NCI-H2227 (cell line): ENCODE measurements at regions not wholly inside any gene's neighbourhood (a gene's known extent, or its start where the extent isn't known, plus 50 kb on each side); places are given as distances from the start of the nearest gene placed in this dataset.
"Not testable (repeated sequence)": the region's sequence is repeated elsewhere in the genome, so short reads cannot be mapped to it uniquely, and the experiment has no call there.

ENCODE experiments used
- DNase-seq: peaks from one replicate; lab custom pipeline; 2025; ENCODE audit not compliant: unreplicated experiment; lab: John Stamatoyannopoulos, UW

DNA sequence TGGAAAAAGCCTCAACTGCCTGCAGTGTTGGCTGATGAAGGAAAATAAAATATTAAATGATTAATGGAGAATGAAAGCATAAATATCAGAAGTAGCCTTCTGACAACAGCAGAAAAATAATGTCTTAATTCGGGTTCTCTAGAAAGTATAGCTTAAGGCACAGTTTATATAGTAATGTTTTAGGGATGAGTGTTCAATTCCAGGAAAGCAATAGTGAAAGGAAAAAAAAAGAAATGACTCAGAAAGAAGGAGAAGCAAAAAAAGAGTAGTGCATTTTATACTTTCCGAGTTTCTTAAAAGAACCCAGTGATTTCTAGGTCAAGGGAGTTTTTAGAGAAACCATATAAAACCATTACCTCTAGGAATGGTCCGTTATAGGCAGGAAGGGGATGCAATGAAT lies 137.3 kb downstream of the HTR1B start:
- no peak for DNase-seq

DNA sequence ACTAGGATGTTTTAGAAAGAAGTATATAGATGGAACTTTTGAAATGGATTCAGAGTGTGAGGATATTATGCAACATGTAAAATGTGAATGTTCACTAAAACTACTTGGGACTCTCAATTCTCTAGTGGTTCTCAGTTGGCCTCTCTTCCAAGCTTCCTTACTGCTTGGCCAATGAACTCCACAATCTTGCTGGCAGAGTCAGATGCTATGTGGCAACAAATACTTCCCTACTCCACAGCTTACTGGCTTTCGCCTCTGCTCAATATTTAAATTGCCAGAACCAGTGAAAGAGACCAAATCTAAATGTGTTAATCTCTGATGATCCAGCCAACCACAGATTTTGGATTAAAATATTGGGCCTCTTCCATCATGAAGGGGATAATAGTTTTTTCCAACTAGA lies 138.4 kb downstream of the HTR1B start:
- DNase-seq: no peak

DNA sequence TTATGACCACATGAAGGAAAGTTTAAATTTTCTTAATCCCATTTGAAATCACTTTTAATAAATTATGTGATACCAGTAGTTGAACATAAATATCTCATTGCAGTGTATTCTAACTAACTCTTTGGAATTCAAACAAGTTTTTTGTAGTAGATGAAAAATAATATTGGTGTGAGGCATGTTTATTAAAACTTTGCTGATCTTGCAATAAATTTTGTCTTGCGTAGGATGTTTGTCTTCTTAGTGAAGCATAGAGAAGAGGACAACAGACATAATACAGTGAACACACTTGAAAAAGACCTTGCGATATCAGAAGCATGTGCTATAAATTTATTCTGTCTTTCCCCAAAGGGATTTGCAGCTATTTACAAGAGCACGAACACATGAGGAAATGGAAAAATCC lies 140.7 kb downstream of the HTR1B start:
- DNase-seq: no peak

DNA sequence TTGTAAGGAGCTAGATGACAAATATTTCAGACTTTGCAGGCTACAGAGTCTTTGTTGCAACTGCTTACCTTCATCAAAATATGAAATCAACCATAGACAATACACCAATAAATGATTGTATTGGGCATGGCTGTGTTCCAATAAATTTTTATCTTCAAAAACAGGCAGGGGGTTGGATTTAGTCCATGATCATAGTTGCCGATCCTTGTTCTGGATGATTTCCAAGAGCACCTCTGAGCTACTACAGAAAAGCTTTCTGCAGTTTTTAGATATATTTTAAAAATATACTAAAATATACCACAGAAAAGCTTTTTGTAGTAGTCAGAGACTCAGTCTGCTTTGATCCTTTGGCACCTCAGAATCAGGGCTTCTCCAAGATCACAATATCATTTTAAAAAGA lies 145.0 kb downstream of the HTR1B start:
- DNase-seq: no peak

DNA sequence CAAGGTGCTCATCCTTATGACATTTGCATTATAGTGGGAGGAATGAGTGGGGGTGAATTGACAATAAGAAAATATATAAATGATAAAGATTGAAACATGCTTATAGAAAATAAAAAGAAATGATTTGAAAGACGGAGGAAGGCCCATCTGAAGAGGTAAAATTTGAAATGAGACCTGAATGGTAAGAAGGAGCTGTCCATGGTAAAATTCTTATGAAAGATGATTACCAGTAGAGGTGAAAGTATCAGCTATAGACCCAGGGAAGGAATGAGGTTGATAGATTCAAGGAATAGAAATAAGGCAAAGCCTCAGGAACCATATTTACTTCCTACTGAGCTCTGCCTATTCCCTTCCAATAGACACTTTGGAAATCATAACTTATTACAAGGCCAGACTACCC lies 149.7 kb downstream of the HTR1B start:
- no peak for DNase-seq

DNA sequence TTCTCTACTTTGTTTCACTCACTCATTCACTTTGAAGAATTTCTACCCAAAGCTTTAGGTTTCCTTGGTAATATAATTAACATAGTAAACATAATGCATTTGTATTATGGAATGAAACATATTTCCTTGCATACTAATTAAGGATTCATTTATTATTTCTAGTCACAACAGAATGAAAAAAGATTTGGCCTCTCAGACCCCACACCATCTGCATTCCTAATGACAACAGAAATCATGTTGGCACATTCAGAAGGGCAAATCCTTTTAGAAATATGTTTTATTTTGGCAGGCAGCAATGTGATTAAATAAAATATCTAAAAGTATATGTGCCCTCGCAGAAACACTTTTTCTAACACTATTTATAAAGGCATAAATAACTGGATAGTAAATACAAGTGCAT lies 163.4 kb downstream of the HTR1B start:
- DNase-seq: no peak

DNA sequence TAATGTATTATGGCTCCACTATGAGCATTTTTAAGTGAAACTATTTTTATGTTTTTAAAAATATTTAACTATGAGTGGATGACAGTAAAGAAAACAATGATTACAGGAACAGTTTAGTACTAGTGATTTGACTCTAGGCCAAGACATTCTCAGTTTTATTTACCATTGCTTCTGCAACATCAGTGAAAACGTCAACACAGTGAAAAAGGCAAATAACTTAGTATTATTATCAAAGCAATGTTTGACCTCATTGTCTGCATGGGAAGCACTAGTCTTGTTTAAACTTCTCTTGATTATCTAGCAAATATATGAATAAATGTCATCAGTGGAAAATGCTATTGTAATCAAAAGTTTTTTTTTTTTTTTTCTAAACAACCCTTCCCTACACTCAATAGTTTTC lies 165.0 kb downstream of the HTR1B start:
- no peak for DNase-seq

DNA sequence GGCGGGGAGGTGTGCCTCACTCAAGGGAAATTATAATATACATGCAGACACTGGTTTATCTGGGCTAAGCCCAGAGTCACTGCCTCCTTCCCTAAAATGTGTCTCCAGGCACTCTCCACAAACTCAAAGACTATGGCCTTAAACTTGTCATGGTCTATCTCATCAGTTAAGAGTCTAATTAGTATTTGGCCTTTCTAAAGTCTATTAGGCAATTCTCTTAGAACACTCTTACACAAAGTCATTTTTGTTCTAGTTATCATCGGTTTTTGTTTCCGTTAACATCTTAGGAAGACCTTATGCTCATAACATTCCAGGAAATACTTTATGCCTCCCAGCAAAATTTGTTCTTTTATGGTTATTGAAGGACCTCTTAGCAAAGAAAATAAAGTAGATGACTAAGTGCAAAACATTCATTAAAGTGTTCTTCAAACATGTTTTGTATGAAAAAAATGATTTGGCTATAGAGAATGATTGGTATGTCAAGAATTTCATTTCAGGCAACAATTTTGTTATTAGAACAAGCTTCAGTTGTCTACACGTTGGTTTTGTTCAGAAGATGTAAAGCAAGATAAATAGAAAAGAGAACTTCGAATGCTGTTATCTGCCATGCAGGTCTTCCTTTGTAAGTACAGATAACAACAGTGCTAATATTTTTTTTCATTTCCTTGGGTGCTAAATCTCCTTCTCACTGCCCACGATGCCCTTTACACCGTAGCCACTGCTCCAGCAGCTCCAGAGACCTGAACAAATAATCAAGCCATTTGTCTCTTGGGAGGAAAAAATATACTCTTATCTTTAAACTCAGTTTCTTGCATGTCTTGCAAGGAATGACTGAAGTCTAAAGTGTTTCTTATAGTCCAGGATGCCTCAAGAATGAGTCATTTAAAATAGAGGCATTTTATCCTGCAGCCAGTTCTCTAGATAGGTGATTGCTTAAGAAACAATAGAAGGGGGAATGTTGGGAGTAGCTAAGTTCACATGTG lies 170.4 kb downstream of the HTR1B start:
- no peak for DNase-seq

DNA sequence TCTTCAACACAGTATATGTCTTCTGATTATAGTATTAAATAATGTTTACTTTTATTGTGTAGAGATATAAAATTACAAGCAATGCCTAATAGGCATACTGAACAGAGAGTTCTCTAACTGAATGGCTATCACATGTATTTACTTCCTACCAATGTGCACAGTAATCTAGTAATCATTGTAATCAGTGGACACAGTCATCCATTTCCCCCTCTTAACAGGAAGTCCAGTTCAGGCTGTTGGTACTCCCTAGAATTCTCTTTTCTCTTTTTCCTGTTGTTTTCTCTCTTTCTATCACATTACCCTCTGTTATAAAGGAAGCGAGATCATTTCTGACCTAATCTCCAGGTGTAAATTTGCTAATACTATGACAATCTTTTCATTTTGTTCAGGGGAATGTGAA lies 172.5 kb downstream of the HTR1B start:
- DNase-seq: no peak

DNA sequence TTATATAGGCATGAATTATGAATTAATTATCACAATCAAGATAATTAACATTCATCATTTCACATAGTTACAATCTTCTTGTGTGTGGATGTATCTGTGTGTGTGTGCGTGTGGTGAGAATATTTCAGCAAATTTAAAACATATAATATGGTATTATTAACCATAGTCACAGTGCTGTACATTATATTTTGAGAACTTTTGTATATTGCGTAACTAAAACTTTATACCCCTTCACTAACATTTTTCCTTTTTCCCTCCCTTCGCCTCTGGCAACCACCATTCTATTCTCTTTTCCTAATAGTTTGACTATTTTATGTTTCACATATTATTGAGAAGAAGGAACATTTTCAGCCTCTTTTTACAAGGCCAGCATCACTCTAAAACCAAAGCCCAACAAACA lies 176.8 kb downstream of the HTR1B start:
- DNase-seq: no peak

DNA sequence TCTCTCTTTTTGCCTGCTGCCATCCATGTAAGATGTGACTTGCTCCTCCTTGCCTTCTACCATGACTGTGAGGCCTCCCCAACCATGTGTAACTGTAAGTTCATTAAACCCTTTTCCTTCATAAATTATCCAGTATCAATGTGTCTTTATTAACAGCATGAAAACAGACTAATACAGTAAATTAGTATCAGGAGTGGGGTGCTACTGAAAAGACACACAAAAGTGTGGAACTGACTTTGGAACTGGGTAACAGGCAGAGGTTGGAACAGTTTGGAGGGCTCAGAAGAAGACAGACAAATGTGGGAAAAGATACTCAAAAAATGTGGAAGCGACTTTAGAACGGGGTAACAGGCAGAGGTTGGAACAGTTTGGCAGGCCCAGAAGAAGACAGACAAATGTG lies 189.4 kb downstream of the HTR1B start:
- no peak for DNase-seq

DNA sequence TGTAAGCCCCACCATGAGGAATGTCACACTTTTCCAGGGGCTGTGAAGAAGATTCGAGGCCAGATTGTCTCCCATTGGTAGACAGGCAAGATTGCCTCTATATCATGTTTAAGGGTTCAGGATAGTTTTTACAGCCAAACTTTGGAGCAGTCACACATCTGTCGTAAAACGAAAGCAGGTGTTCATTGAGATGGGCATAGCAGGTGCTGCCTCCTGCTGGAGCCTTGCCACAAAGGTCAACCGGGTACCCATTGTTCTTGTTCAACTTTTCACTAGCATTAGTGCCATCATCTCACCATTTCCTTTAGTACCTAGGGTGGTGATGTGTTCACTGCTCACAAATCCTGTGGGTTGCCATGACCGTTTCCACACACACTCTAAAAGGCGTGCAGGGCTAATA lies 198.3 kb downstream of the HTR1B start:
- no peak for DNase-seq

DNA sequence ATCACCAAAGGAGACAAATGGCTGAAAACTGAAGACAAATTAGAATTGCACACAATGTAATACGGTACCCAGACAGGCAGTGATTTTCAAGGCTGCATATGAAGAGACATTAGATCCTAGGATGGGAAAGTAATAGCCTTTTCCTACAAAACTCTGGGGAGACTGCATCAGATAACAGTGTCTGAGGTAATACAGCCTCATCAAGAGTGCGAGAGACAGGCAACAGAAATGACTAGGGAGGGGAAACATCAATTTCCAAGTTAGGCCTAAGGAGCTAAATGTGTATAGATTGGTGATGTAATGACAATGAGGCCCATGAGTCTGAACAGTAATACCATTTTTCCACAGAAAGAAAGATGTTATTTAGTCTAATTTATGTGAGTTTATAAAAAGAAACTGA lies 200.3 kb downstream of the HTR1B start:
- no peak for DNase-seq

DNA sequence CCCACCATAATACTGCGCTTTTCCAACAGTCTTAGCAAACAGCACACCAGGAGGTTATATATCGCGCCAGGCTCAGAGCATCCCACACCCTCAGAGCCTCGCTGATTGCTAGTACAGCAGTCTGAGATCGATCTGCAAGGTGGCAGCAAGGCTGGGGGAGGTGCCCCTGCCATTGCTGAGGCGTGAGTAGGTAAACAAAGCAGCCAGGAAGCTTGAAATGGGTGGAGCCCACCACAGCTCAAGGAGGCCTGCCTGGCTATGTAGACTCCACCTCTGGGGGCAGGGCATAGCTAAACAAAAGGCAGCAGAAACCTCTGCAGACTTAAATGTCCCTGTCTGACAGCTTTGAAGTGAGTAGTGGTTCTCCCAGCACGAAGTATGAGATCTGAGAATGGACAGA lies 211.5 kb downstream of the HTR1B start:
- DNase-seq: not testable (repeated sequence)

DNA sequence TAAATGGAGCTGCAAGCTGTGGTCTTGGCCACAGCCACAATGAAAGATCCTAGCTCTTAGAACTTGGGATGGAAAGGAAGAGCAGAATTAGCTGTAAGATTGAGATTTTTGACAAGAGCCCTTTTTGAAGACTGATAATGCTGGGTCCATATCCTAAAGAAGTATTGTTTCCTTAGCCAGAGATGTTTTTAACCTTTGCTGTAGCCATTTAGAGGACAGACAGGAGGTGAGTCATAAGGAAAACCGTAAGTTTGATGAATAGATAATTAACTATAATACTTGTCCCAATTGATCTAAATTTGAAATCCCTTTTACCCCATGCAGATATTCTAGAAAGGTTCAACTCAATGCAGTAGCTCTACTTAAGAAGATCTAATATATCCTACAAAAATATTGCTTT lies 213.7 kb downstream of the HTR1B start:
- no peak for DNase-seq

DNA sequence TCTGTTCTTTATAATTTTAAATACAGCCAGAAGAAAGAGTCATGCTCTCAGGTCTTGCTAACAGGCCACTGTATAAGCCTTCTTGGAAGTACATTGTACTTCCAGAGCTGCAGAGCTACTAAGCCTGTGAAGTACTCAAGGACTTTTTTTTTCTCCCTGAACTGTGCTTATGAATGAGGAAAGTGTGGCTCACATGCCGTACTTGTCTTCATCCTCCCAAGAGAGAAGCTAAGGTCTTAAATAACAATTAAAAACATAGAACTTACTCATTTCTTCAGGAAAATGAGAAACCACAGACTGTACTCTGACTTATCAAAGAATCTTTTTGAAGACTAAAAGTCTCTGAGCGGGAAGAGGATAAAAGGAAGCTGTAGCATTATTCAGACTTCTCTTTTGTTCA lies 218.3 kb downstream of the HTR1B start:
- no peak for DNase-seq

DNA sequence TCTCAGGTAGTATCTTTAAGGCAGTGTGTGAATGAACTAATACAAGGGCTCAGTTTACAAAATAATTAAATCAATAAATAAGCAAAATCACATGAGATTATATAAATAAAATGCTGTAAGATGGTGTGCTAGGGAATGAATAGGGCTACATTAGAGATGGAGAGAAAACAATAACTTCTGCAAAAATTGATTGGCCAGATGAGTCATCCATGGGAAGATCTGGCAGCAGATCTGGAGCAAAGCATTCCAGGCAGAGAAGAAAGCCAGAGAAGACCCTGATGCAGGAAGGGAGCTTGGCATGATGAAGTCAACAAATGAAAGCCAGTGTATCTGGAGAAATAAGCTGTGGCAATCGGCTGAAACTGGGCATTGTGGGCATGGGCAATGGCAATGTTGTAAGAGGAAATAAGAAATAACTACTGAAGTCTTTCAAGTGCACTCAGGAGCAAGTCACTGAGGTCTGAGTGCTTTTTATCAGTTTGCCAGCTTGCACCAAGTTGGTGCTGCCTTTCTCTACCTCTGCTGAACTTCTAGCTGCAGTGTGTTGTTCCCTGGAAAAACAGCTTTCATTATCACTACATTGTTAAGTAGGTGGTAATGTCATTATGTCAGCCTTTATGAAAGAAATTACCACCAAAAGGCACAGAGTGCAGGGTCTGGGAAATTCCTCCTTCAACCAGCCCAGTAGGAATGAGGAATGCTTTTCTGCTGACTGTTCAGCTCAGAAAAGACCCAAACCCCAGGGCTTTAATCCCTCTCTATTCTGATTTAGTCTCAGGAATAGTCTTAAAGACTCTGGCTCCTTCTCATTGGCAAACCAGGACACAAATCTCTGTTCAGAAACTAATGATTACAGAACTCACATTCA lies 231.6 kb downstream of the HTR1B start:
- no peak for DNase-seq

DNA sequence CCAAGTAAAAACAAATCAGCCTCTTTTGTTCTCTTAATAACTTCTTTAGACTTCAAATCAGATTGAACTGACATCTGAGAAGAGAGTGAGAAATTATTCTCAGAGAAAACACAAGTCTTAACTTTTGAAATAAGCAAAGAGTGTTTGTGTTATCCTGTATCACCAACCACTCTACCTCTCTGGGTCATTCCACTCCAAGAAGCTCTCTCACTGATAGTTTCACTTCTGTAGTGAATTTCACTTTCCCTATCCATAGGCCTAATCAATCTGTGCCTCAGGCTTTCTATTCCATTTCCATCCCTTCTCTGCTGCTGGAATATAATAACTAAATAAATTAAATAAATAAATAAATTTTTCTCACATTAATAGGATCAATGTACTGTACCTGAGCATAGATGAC lies 235.0 kb downstream of the HTR1B start:
- DNase-seq: no peak

DNA sequence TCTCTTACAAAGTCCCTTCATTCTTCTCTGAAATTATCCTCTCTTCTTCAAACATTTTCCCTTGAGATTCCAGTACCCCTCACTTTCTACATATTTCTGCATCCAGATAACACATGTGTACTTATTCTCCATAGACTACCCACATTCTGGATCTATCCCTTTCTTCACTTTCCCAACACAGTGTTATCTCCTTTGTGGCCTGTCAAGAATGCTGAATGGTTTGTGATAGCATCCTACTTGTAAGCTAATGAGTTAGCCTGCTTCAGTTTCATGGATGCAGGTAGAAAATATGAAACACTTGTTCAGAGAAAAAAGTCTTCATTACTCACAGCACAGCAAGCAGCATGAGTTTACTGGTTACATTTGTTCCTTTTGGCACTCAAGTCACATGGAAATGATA lies 245.4 kb downstream of the HTR1B start:
- DNase-seq: no peak

DNA sequence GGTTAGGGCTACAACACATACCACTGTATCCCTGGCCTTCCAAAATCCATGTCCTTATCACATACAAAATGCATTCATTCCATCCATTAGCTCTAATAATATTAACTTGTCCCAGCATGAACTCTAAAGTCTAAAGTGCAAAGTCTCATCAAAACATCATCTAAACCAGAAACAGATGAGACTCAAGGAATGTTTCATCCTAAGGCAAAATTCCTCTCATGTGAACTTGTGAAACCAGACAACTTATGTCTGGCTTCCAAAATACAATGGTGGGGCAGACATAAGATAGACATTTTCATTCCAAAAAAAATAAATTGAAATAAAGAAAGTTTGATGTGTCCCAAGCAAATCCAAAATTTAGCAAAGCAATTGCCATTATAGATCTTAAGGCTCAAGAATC lies 257.4 kb downstream of the HTR1B start:
- DNase-seq: no peak

DNA sequence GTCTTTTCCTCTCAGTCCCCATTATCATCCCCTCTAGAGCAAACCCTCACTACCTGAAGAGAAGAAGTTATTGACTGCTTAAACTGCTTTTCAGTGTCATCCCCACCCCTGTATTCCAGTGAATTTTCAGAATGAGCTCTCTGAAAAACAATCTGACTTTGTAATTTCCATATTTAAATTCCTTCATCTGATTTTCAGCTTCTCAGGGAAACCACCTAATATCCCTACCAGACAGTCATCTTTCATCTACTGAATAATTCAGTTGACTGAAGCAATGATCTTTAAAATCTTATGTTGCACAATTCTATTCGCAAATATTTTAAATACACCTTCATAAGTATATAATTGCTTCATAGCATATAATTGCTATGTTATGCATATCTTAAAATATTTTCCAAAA lies 258.7 kb downstream of the HTR1B start:
- DNase-seq: no peak

DNA sequence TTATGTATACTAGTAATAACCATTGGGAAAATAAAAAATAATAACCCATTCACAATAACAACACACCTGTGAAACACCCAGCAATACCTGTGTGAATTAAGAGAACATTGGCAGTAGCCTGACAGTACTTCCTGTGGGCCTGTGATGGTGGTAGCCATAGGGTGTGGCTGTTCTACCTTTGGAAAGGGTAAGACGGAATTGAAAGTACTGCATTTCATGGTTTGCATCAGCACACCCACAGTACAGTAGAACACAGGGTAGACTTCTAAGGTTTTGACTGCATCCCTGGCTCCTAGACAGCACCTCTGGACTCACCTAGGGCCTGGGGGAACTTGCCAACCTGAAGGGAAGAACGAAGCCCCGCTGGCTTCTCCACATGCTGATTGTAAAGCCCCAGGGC lies 279.8 kb downstream of the HTR1B start:
- DNase-seq: no peak
